Renal cortical epithelial cell (primary cell): ENCODE measurements at regions not wholly inside any gene's neighbourhood (a gene's known extent, or its start where the extent isn't known, plus 50 kb on each side); places are given as distances from the start of the nearest gene placed in this dataset.

ENCODE experiments used
- DNase-seq: peaks from one replicate; pipeline ENCODE4 v3.0.0-alpha.2; 2011; ENCODE audit warnings: low read depth

GRCh38 chr10:58932577-58933314, 243.7 kb upstream of the PHYHIPL start:
- peak; percentile 58 for DNase-seq

GRCh38 chr10:58936364-58936763, 240.1 kb upstream of the PHYHIPL start:
- DNase-seq, result no peak

- no peak for DNase-seq
These were observed 239.0 kb upstream of the PHYHIPL start for GRCh38 chr10:58937423-58937822.

- DNase-seq, result no peak
These were observed 233.7 kb upstream of the PHYHIPL start for GRCh38 chr10:58942724-58943123.

- peak; percentile 5 for DNase-seq
These were observed 233.1 kb upstream of the PHYHIPL start for GRCh38 chr10:58943256-58943890.

GRCh38 chr10:58943960-58944359, 232.5 kb upstream of the PHYHIPL start:
- no peak for DNase-seq

GRCh38 chr10:58948303-58948702, 228.1 kb upstream of the PHYHIPL start:
- no peak for DNase-seq

GRCh38 chr10:58950618-58951017, 225.8 kb upstream of the PHYHIPL start:
- DNase-seq, result peak; percentile 42

GRCh38 chr10:58951087-58951486, 225.4 kb upstream of the PHYHIPL start:
- DNase-seq, result no peak

GRCh38 chr10:58951746-58952145, 224.7 kb upstream of the PHYHIPL start:
- DNase-seq, result no peak

- no peak for DNase-seq
These were observed 224.3 kb upstream of the PHYHIPL start for GRCh38 chr10:58952162-58952601.

- DNase-seq, result peak; percentile 56
These were observed 223.5 kb upstream of the PHYHIPL start for GRCh38 chr10:58952747-58953466.

GRCh38 chr10:58954178-58954577, 222.3 kb upstream of the PHYHIPL start:
- no peak for DNase-seq

GRCh38 chr10:58955615-58956014, 220.8 kb upstream of the PHYHIPL start:
- DNase-seq, result no peak

GRCh38 chr10:58956926-58957325, 219.5 kb upstream of the PHYHIPL start:
- DNase-seq, result peak; percentile 45

- no peak for DNase-seq
These were observed 218.9 kb upstream of the PHYHIPL start for GRCh38 chr10:58957517-58957916.

- no peak for DNase-seq
These were observed 213.3 kb upstream of the PHYHIPL start for GRCh38 chr10:58963101-58963534.

GRCh38 chr10:58963723-58964124, 212.7 kb upstream of the PHYHIPL start:
- no peak for DNase-seq

GRCh38 chr10:58965855-58966254, 210.6 kb upstream of the PHYHIPL start:
- DNase-seq, result no peak

- peak; percentile 74 for DNase-seq
These were observed 208.7 kb upstream of the PHYHIPL start for GRCh38 chr10:58967551-58968388.

GRCh38 chr10:58968389-58968755, 208.1 kb upstream of the PHYHIPL start:
- no peak for DNase-seq

GRCh38 chr10:58969576-58969975, 206.9 kb upstream of the PHYHIPL start:
- DNase-seq, result no peak
